Astrocyte (in vitro differentiated cells and primary cell): ENCODE measurements at regions not wholly inside any gene's neighbourhood (a gene's known extent, or its start where the extent isn't known, plus 50 kb on each side); places are given as distances from the start of the nearest gene placed in this dataset.

Experiments used
- CTCF ChIP-seq: IDR thresholded peaks from 2 replicates; pipeline ENCODE4 v1.5.1; 2011; ENCODE audit warnings: low read depth, mild to moderate bottlenecking, inconsistent platforms, low read length, moderate library complexity; ENCODE audit not compliant: insufficient read depth
- EZH2 ChIP-seq: IDR thresholded peaks from 2 replicates; pipeline ENCODE4 v1.6.1; 2012; ENCODE audit warnings: mild to moderate bottlenecking, low read length, inconsistent platforms; ENCODE audit not compliant: insufficient read depth

GRCh38 chr22:47738472-47739013 lies 976.1 kb downstream of the TBC1D22A start:
- TF ChIP-seq CTCF (no peak), EZH2 (no peak)
